ENCODE measurements at regions not wholly inside any gene's neighbourhood (a gene's known extent, or its start where the extent isn't known, plus 50 kb on each side); places are given as distances from the start of the nearest gene placed in this dataset.

- peaks cover 2% of the 10 kb centered on the region for H3K4me1 Mint-ChIP-seq (ENCODE audit: low read depth)
- H3K36me3 Mint-ChIP-seq (ENCODE audit: insufficient read depth), result no peaks in the 10 kb centered on the region
- peaks cover 4% of the 10 kb centered on the region for H3K9me3 Mint-ChIP-seq (ENCODE audit: low read depth)
- H3K27ac Mint-ChIP-seq, result no peak overlapping the region
- DNase-seq (ENCODE audit: low spot score, unreplicated experiment), result no peak
- no peak overlapping the region for H3K4me3 Mint-ChIP-seq (ENCODE audit: low read depth)
- H3K27me3 Mint-ChIP-seq, result no peaks in the 10 kb centered on the region
- TF ChIP-seq, protein P1, sequence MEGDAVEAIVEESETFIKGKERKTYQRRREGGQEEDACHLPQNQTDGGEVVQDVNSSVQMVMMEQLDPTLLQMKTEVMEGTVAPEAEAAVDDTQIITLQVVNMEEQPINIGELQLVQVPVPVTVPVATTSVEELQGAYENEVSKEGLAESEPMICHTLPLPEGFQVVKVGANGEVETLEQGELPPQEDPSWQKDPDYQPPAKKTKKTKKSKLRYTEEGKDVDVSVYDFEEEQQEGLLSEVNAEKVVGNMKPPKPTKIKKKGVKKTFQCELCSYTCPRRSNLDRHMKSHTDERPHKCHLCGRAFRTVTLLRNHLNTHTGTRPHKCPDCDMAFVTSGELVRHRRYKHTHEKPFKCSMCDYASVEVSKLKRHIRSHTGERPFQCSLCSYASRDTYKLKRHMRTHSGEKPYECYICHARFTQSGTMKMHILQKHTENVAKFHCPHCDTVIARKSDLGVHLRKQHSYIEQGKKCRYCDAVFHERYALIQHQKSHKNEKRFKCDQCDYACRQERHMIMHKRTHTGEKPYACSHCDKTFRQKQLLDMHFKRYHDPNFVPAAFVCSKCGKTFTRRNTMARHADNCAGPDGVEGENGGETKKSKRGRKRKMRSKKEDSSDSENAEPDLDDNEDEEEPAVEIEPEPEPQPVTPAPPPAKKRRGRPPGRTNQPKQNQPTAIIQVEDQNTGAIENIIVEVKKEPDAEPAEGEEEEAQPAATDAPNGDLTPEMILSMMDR (IDR thresholded peaks at IDR 0.05; ENCODE audit: unreplicated experiment), result no peak
Measured at GRCh38 chr7:85821926-85822325, 635.1 kb upstream of the SEMA3D start.

GRCh38 chr7:85820702-85821443, 634.0 kb upstream of the SEMA3D start:
- Mint-ChIP-seq H3K9me3 (ENCODE audit: low read depth) (peaks cover under 1% of the 10 kb centered on the region), H3K4me1 (ENCODE audit: low read depth) (peaks cover 2% of the 10 kb centered on the region), H3K4me3 (ENCODE audit: low read depth) (no peak overlapping the region), H3K36me3 (ENCODE audit: insufficient read depth) (no peaks in the 10 kb centered on the region), H3K27me3 (no peaks in the 10 kb centered on the region), H3K27ac (no peak overlapping the region)
- DNase-seq (ENCODE audit: low spot score, unreplicated experiment), result no peak
- TF ChIP-seq, protein P1 (IDR thresholded peaks at IDR 0.05; ENCODE audit: unreplicated experiment), result no peak

DNA sequence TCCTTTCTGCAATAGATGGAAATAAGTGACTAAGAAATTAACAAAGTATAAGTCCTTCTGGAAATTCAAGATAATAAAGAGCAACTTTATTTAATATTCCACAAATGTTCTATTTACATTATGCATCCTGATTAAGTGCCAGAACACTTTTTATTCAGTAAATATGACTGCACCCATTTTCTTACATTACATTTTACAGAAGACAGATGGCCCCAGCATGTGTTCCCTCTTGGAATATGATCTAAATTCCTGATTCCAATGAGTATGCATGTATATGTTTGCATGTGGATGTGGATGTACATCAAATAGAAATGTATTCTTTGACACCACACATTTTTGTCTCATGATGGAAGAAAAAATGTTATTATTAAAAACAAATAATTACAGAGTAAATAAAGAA, 628.7 kb upstream of the SEMA3D start:
- DNase-seq (ENCODE audit: low spot score, unreplicated experiment), result no peak

DNA sequence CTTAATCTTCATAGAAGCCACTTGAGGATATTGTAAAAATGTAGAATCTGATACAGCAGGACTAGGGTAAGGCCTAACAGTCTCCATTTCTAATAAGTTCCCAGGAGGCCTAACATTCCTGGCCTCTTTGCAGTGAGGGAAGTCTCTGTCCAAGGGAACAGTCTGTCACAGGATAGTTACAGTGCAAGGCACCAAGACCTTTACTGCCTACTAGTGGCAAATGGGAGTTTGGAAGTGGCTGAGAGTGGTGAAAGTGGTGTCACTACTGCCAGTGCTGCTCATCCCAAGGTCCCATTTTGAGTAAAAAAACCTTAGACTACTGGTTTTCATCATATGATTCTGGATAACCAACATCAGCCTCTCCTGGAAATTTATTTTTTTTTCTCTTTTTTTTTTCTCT, 619.5 kb upstream of the SEMA3D start:
- DNase-seq (ENCODE audit: low spot score, unreplicated experiment), result no peak
- Mint-ChIP-seq H3K36me3 (ENCODE audit: insufficient read depth) (no peaks in the 10 kb centered on the region), H3K4me3 (ENCODE audit: low read depth) (no peak overlapping the region), H3K27ac (no peak overlapping the region), H3K4me1 (ENCODE audit: low read depth) (no peaks in the 10 kb centered on the region), H3K9me3 (ENCODE audit: low read depth) (no peaks in the 10 kb centered on the region), H3K27me3 (no peaks in the 10 kb centered on the region)
- TF ChIP-seq, protein P1 (IDR thresholded peaks at IDR 0.05; ENCODE audit: unreplicated experiment), result no peak

More for the DNA sequence above, 628.7 kb upstream of the SEMA3D start:
- no peak overlapping the region for H3K4me3 Mint-ChIP-seq (ENCODE audit: low read depth)
- H3K36me3 Mint-ChIP-seq (ENCODE audit: insufficient read depth), result no peaks in the 10 kb centered on the region
- no peaks in the 10 kb centered on the region for H3K4me1 Mint-ChIP-seq (ENCODE audit: low read depth)
- H3K27ac Mint-ChIP-seq, result no peak overlapping the region
- TF ChIP-seq, protein P1 (IDR thresholded peaks at IDR 0.05; ENCODE audit: unreplicated experiment), result no peak
- no peaks in the 10 kb centered on the region for H3K27me3 Mint-ChIP-seq
- H3K9me3 Mint-ChIP-seq (ENCODE audit: low read depth), result no peaks in the 10 kb centered on the region

GRCh38 chr7:85805656-85806055, 618.8 kb upstream of the SEMA3D start:
- H3K4me1 Mint-ChIP-seq (ENCODE audit: low read depth), result no peaks in the 10 kb centered on the region
- H3K36me3 Mint-ChIP-seq (ENCODE audit: insufficient read depth), result no peaks in the 10 kb centered on the region
- no peaks in the 10 kb centered on the region for H3K27me3 Mint-ChIP-seq
- no peak overlapping the region for H3K27ac Mint-ChIP-seq
- no peak for DNase-seq (ENCODE audit: low spot score, unreplicated experiment)
- H3K4me3 Mint-ChIP-seq (ENCODE audit: low read depth), result no peak overlapping the region
- TF ChIP-seq, protein P1 (IDR thresholded peaks at IDR 0.05; ENCODE audit: unreplicated experiment), result no peak
- no peaks in the 10 kb centered on the region for H3K9me3 Mint-ChIP-seq (ENCODE audit: low read depth)
